ENCODE measurements at regions not wholly inside any gene's neighbourhood (a gene's known extent, or its start where the extent isn't known, plus 50 kb on each side); places are given as distances from the start of the nearest gene placed in this dataset.

DNA sequence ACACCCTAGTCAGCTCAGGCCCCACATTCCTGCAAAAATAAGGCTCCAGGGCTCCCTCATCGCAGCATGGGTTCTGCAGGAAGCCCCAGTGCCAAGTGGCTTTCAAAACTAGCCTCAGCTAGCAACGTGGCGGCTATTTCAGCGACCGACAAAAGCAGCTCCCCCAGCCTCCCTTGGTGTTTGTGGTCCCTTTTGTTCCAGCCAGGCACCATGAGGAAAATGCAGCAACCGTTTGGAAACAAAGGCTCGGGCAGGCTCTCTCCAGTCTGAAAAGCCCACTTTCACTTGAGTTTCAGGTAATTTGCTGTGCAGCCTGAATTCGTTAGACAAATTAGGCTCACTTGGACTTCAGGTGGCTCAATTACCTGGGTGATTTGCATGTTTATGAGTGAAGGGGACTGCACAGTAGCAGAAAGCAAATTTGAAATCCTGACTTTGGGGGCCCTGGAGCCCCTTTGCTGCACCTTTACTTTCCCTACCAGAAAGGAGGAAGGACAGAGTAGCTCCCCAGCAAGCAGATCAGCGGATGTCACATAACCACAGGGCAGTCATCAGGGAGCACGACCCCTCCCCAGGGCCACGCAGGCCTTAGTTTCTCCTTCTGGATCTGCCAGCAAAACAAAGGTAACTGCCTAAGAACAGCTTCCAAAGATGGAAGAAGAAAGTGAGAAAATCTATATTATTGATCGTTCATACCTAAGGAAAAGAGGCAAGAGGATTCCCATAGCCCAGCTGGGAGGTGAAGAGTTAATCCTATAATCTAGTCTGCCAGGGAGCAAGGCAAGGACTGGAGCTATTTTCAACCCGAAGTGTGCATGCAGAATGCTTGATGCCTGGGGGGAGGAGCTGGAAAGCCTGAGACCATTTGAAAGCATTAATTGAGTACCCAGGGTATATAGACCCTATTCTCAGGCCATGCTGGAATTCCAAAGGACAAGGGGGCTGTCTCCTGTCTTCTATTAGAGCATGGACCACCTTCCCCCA, 143.1 kb upstream of the SDK2 start (continued):
- TF ChIP-seq, protein P1, sequence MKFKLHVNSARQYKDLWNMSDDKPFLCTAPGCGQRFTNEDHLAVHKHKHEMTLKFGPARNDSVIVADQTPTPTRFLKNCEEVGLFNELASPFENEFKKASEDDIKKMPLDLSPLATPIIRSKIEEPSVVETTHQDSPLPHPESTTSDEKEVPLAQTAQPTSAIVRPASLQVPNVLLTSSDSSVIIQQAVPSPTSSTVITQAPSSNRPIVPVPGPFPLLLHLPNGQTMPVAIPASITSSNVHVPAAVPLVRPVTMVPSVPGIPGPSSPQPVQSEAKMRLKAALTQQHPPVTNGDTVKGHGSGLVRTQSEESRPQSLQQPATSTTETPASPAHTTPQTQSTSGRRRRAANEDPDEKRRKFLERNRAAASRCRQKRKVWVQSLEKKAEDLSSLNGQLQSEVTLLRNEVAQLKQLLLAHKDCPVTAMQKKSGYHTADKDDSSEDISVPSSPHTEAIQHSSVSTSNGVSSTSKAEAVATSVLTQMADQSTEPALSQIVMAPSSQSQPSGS (IDR thresholded peaks at IDR 0.05; ENCODE audit: low read length): no peak
- TF ChIP-seq SUZ12 (IDR thresholded peaks at IDR 0.05; ENCODE audit: low read length): no peak
